MM.1S (cell line): ENCODE measurements at regions not wholly inside any gene's neighbourhood (a gene's known extent, or its start where the extent isn't known, plus 50 kb on each side); places are given as distances from the start of the nearest gene placed in this dataset.

ENCODE experiments used
- CTCF ChIP-seq: fragments of 300-600 bp; sonication (generic); IDR thresholded peaks from 2 replicates; pipeline ENCODE4 v1.5.1; 2016; ENCODE audit warnings: antibody characterized with exemption, low read length, mixed read lengths
- EZH2phosphoT487 ChIP-seq: fragments of 300-600 bp; sonication (generic); IDR thresholded peaks from 2 replicates; pipeline ENCODE4 v1.6.1; 2018; ENCODE audit warnings: antibody characterized with exemption, low read length

- TF ChIP-seq CTCF (no peak), EZH2phosphoT487 (no peak)
Measured at GRCh38 chr22:25413620-25414019, 150.9 kb upstream of the GRK3 start.
